ENCODE measurements at regions not wholly inside any gene's neighbourhood (a gene's known extent, or its start where the extent isn't known, plus 50 kb on each side); places are given as distances from the start of the nearest gene placed in this dataset.

- no TSS peak for BruUV-seq (replicated peaks)
- in situ Hi-C loops (cut with HindIII; ENCODE audit: extremely low pct_ligation_motif_present, low pct_unique_long_range_greater_than_20kb) = no loop called here
- WGBS (ENCODE audit: low lambda C conversion rate) = 43% methylated on average over 4 of the region's 4 CpGs
- TF ChIP-seq FOXO4 (CRISPR knock-in tag; conservative IDR thresholded peaks at IDR 0.05) = no peak
- peak; percentile 40 for TF ChIP-seq HNF4A (CRISPR knock-in tag; IDR thresholded peaks at IDR 0.05)
- peak; percentile 79; the same call in 1 of the 2 replicates for TF ChIP-seq CEBPB (IDR thresholded peaks at IDR 0.05; ENCODE audit: borderline replicate concordance, low read depth, low read length)
- TF ChIP-seq ZFYVE20 (CRISPR knock-in tag; IDR thresholded peaks at IDR 0.05; ENCODE audit: borderline replicate concordance, low read depth) = no peak
- TF ChIP-seq SMAD1 (CRISPR knock-in tag; IDR thresholded peaks at IDR 0.05; ENCODE audit: borderline replicate concordance, low read depth) = no peak
- TF ChIP-seq ZNF740 (CRISPR knock-in tag; IDR thresholded peaks at IDR 0.05) = no peak
- TF ChIP-seq THAP7 (CRISPR knock-in tag; IDR thresholded peaks at IDR 0.05) = no peak
- no peak for TF ChIP-seq MED1 (CRISPR knock-in tag; IDR thresholded peaks at IDR 0.05)
- TF ChIP-seq ZFP36L2 (CRISPR knock-in tag; IDR thresholded peaks at IDR 0.05) = no peak
- no peak for TF ChIP-seq GTF2F1 (IDR thresholded peaks at IDR 0.05; ENCODE audit: low read length)
- no peak for TF ChIP-seq ZFP36L1 (CRISPR knock-in tag; IDR thresholded peaks at IDR 0.05)
- TF ChIP-seq CENPX (CRISPR knock-in tag; IDR thresholded peaks at IDR 0.05) = no peak
- TF ChIP-seq MAF1 (CRISPR knock-in tag; IDR thresholded peaks at IDR 0.05; ENCODE audit: borderline replicate concordance) = no peak
- no peak for TF ChIP-seq GABPA (IDR thresholded peaks at IDR 0.05; ENCODE audit: low read depth, low read length)
- no peak for TF ChIP-seq GABPA (CRISPR knock-in tag; IDR thresholded peaks at IDR 0.05; ENCODE audit: low read depth)
- TF ChIP-seq ZNF660 (CRISPR knock-in tag; IDR thresholded peaks at IDR 0.05; ENCODE audit: borderline replicate concordance, low read depth) = no peak
- TF ChIP-seq CREB1 (IDR thresholded peaks at IDR 0.05) = no peak
- no peak for TF ChIP-seq CREB1 (CRISPR knock-in tag; IDR thresholded peaks at IDR 0.05)
- no peak for TF ChIP-seq E2F1 (CRISPR knock-in tag; IDR thresholded peaks at IDR 0.05)
- TF ChIP-seq CHD4 (IDR thresholded peaks at IDR 0.05; ENCODE audit: borderline replicate concordance, low read length) = no peak
- no peak for TF ChIP-seq ZMAT3 (CRISPR knock-in tag; conservative IDR thresholded peaks at IDR 0.05)
- no peak for TF ChIP-seq IRF2 (CRISPR knock-in tag; IDR thresholded peaks at IDR 0.05)
- TF ChIP-seq ZEB1 (IDR thresholded peaks at IDR 0.05; ENCODE audit: insufficient replicate concordance, low read depth) = no peak
- no peak for TF ChIP-seq SALL1 (CRISPR knock-in tag; IDR thresholded peaks at IDR 0.05)
- TF ChIP-seq NCOR1 (IDR thresholded peaks at IDR 0.05; ENCODE audit: borderline replicate concordance, low read length) = peak; percentile 63; the same call in 1 of the 2 replicates
These were observed 73.0 kb upstream of the ABCD3 start for GRCh38 chr1:94345148-94345721.

More at GRCh38 chr1:94345148-94345721, 73.0 kb upstream of the ABCD3 start:
- H3K4me2 ChIP-seq (ENCODE audit: low read depth, low read length) = no peak overlapping the region
- peaks cover 57% of the 10 kb centered on the region for H3K4me1 ChIP-seq (ENCODE audit: insufficient read depth, low read length)
- ChIA-PET CTCF (ENCODE audit: low intra/inter-chr PET ratio, low total read pairs) (no interaction called here), POLR2A (interaction anchor here (0.7 kb wide), 1 partner anchor 92 kb away, joined by 3 read pairs; no protein-coding TSS in a partner anchor)
- no peaks in the 10 kb centered on the region for H3K27me3 ChIP-seq (ENCODE audit: control insufficient read depth in 1 of 2, insufficient read depth in 2 of 2, low read length in 2 of 2)
- H3K4me3 ChIP-seq (replicated peaks in 1 of 3; ENCODE audit: insufficient read depth in 1 of 3, low read depth in 2 of 3, low read length in 3 of 3) = no peak overlapping the region
- no peak for DNase-seq (ENCODE audit: low spot score)
- H3K9me3 ChIP-seq (ENCODE audit: low read length) = no peaks in the 10 kb centered on the region
- H3K27ac ChIP-seq (ENCODE audit: extremely low read length, insufficient read depth, low read length) = no peak overlapping the region
- H3K9ac ChIP-seq (ENCODE audit: insufficient read depth, low read depth, low read length) = no peak overlapping the region
- H3K36me3 ChIP-seq (replicated peaks in 1 of 2; ENCODE audit: control insufficient read depth in 1 of 2, insufficient read depth in 2 of 2, low read length in 2 of 2) = no peaks in the 10 kb centered on the region
- no peaks in the 10 kb centered on the region for H4K20me1 ChIP-seq (ENCODE audit: insufficient read depth, low read length)
- intact Hi-C loops (cut with micrococcal nuclease; ENCODE audit: unreplicated experiment) = no loop called here
- ATAC-seq = no peak
- no peaks in the 10 kb centered on the region for H3K79me2 ChIP-seq (ENCODE audit: insufficient read depth, low read length)
- no peak for FAIRE-seq
- H2AFZ ChIP-seq (ENCODE audit: low read length) = no peak overlapping the region

Data from HepG2 (cell line).